ENCODE measurements at regions not wholly inside any gene's neighbourhood (a gene's known extent, or its start where the extent isn't known, plus 50 kb on each side); places are given as distances from the start of the nearest gene placed in this dataset.

- DNase-seq (ENCODE audit: insufficient read length, low spot score) = no peak
- no peak for FAIRE-seq
Measured at GRCh38 chr20:51335329-51335841, 207.1 kb downstream of the NFATC2 start.

- no peak for DNase-seq (ENCODE audit: insufficient read length, low spot score)
- no peak for FAIRE-seq
Measured at GRCh38 chr20:51334609-51335008, 207.9 kb downstream of the NFATC2 start.

- FAIRE-seq (no peak), DNase-seq (ENCODE audit: insufficient read length, low spot score) (no peak)
Measured at GRCh38 chr20:51333971-51334370, 208.5 kb downstream of the NFATC2 start.

- FAIRE-seq (no peak), DNase-seq (ENCODE audit: insufficient read length, low spot score) (no peak)
Measured at GRCh38 chr20:51333446-51333845, 209.1 kb downstream of the NFATC2 start.

- no peak for FAIRE-seq
- DNase-seq (ENCODE audit: insufficient read length, low spot score) = no peak
Measured at GRCh38 chr20:51331481-51331880, 211.0 kb downstream of the NFATC2 start.

- DNase-seq (ENCODE audit: insufficient read length, low spot score) (no peak), FAIRE-seq (no peak)
Measured at GRCh38 chr20:51329845-51330244, 212.7 kb downstream of the NFATC2 start.

- FAIRE-seq = no peak
- DNase-seq (ENCODE audit: insufficient read length, low spot score) = no peak
Measured at GRCh38 chr20:51327251-51327841, 215.2 kb downstream of the NFATC2 start.

GRCh38 chr20:51326201-51326819 lies 216.2 kb downstream of the NFATC2 start:
- FAIRE-seq (no peak), DNase-seq (ENCODE audit: insufficient read length, low spot score) (peak; percentile 37)

- no peak for DNase-seq (ENCODE audit: insufficient read length, low spot score)
- no peak for FAIRE-seq
Measured at GRCh38 chr20:51322164-51322707, 220.3 kb downstream of the NFATC2 start.

GRCh38 chr20:51321343-51322163 lies 221.0 kb downstream of the NFATC2 start:
- no peak for DNase-seq (ENCODE audit: insufficient read length, low spot score)
- FAIRE-seq = no peak

GRCh38 chr20:51319522-51319921 lies 223.0 kb downstream of the NFATC2 start:
- DNase-seq (ENCODE audit: insufficient read length, low spot score) (no peak), FAIRE-seq (no peak)

- DNase-seq (ENCODE audit: insufficient read length, low spot score) (no peak), FAIRE-seq (no peak)
Measured at GRCh38 chr20:51318058-51318949, 224.2 kb downstream of the NFATC2 start.

- FAIRE-seq = no peak
- no peak for DNase-seq (ENCODE audit: insufficient read length, low spot score)
Measured at GRCh38 chr20:51315390-51315789, 227.1 kb downstream of the NFATC2 start.

- FAIRE-seq (no peak), DNase-seq (ENCODE audit: insufficient read length, low spot score) (no peak)
Measured at GRCh38 chr20:51313358-51313827, 229.1 kb downstream of the NFATC2 start.

- DNase-seq (ENCODE audit: insufficient read length, low spot score) = no peak
- FAIRE-seq = no peak
Measured at GRCh38 chr20:51312480-51312783, 230.1 kb downstream of the NFATC2 start.

- DNase-seq (ENCODE audit: insufficient read length, low spot score) = no peak
- no peak for FAIRE-seq
Measured at GRCh38 chr20:51311636-51312479, 230.7 kb downstream of the NFATC2 start.

- FAIRE-seq = no peak
Measured at GRCh38 chr20:51310216-51310615, 232.3 kb downstream of the NFATC2 start.

GRCh38 chr20:51309128-51309527 lies 233.4 kb downstream of the NFATC2 start:
- FAIRE-seq = no peak

More at GRCh38 chr20:51310216-51310615, 232.3 kb downstream of the NFATC2 start:
- no peak for DNase-seq (ENCODE audit: insufficient read length, low spot score)

GRCh38 chr20:51306521-51307358 lies 235.8 kb downstream of the NFATC2 start:
- FAIRE-seq = no peak
- peak; percentile 73 for DNase-seq (ENCODE audit: insufficient read length, low spot score)

More at GRCh38 chr20:51309128-51309527, 233.4 kb downstream of the NFATC2 start:
- no peak for DNase-seq (ENCODE audit: insufficient read length, low spot score)
